ENCODE measurements at regions not wholly inside any gene's neighbourhood (a gene's known extent, or its start where the extent isn't known, plus 50 kb on each side); places are given as distances from the start of the nearest gene placed in this dataset.
"Not testable (repeated sequence)": the region's sequence is repeated elsewhere in the genome, so short reads cannot be mapped to it uniquely, and the experiment has no call there.

GRCh38 chrX:27404366-27404765, 58.8 kb downstream of the PPP4R3C start:
- no peak for DNase-seq (ENCODE audit: low read depth, low spot score)

DNA sequence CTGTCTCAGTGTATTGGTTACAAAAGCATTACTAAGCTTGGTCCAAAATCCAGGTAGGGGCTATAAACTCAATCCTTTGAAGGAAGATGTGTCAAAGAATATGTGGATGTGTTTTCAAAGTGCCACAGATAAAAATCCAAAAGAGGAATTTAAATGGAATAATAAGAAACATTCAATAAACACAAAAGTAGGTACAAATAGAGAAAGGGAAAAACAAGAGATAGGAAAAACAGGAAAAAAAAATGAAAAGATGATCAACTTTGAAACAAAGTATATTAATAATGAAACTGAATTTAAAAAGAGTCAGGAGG, 64.0 kb downstream of the PPP4R3C start:
- DNase-seq (ENCODE audit: low read depth, low spot score), result no peak

DNA sequence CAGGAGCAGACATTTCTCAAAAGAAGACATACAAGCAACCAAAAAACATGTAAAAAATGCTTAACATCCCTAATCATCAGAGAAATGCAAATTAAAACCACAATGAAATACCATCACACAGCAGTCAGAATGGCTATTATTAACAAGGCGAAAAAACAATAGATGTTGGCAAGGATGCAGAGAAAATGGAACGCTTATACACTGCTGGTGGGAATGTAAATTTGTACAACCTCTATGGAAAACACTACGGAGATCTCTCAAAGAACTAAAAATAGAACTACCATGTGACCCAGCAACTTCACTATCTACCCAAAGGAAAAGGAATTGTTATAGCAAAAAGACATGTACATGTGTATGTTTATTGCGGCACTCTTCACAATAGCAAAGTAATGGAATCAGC, 71.5 kb downstream of the PPP4R3C start:
- DNase-seq (ENCODE audit: low read depth, low spot score), result no peak

DNA sequence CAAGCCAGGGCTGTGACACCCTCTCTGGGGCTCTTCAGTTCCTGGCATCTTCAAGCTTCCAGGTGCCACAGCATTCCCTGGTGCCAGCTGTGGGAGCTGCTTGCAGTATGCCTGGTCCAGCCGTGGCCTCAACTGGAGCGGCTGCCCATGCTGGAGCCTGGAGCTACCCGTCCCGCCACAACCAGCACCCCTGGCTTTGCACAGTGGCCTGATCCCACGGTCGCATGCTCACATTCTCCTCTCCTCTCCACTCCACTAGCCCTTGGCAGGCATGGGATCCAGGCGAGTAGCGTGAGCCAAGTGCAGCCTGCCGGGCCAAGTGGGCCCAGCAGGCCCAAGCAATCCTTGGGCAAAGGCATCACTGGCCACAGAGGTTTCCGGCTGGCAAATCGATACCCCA, 81.7 kb downstream of the PPP4R3C start:
- DNase-seq (ENCODE audit: low read depth, low spot score), result no peak

- no peak for DNase-seq (ENCODE audit: low read depth, low spot score)
Measured at GRCh38 chrX:27380163-27380845, 82.8 kb downstream of the PPP4R3C start.

- DNase-seq (ENCODE audit: low read depth, low spot score), result no peak
Measured at GRCh38 chrX:27354021-27354420, 109.1 kb downstream of the PPP4R3C start.

GRCh38 chrX:27350476-27350875, 112.7 kb downstream of the PPP4R3C start:
- no peak for DNase-seq (ENCODE audit: low read depth, low spot score)

DNA sequence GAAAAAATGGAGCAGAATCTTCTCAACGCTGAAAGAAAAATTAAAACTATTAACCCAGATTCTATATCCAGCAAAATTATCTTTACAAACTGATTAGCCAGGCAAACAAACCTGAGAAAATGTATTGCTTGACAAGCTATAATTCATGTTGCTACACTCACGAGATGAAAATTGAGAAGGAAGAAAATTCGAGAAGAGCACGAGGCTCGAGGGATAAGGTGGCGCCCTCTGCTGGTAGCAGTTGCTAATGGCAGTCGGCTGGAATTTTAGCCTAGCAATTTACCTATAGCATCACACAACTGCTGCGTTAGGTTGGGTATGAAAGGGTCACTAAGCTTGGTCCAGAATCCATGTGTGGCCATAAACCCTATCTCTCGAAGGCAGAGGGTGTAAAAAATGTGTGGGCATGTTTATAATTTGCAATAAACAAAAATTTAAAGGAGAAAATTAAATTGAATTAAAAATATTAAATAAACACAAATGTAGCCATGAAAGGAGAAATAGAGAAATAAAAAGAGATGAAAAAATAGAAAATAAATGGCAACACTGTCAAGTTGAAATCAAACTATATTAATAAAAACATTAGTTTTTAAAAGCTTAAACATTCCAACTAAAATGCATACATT, 126.6 kb downstream of the PPP4R3C start:
- no peak for DNase-seq (ENCODE audit: low read depth, low spot score)

GRCh38 chrX:27321632-27322031, 141.5 kb downstream of the PPP4R3C start:
- no peak for DNase-seq (ENCODE audit: low read depth, low spot score)

- DNase-seq (ENCODE audit: low read depth, low spot score), result no peak
Measured at GRCh38 chrX:27309406-27309805, 153.7 kb downstream of the PPP4R3C start.

GRCh38 chrX:27307546-27307945, 155.6 kb downstream of the PPP4R3C start:
- DNase-seq (ENCODE audit: low read depth, low spot score), result no peak

DNA sequence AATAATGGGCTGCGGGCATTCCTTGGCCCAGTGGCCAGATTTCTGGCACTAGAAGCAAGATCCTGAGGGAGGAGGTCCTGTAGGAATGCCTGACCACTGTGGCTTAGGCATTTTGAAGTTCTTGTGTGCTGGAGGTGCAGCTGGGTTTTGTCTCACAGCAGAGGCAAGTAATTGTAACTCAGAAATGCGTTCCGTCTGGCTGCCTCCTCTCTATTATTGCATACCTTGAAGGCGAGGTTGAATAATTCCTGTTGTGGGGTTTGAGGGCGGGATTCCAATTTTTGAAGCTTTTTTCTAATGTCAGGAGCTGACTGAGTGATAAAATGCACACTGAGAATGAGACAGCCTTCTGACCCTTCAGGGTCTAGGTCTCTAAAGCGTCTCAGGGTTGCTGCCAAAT, 170.6 kb downstream of the PPP4R3C start:
- not testable (repeated sequence) for DNase-seq (ENCODE audit: low read depth, low spot score)

DNA sequence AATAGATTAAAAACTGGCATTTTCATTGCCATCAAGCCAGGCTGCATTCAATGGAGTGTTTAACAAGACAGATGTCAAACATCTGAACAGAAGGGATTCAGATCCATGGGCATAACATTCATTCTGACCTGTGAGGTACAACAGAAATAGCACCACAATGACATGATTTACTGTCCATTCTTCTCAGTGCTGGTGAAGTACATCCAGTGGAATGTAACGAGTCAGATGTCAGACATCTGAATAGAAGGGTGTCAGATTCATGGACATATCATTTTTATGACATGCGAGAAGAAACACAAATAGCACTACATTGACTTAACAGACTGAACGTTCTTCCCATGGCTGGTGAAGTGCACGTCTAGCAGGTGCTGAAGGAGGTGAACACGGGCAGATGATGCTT, 186.4 kb downstream of the PPP4R3C start:
- DNase-seq (ENCODE audit: low read depth, low spot score), result no peak

DNA sequence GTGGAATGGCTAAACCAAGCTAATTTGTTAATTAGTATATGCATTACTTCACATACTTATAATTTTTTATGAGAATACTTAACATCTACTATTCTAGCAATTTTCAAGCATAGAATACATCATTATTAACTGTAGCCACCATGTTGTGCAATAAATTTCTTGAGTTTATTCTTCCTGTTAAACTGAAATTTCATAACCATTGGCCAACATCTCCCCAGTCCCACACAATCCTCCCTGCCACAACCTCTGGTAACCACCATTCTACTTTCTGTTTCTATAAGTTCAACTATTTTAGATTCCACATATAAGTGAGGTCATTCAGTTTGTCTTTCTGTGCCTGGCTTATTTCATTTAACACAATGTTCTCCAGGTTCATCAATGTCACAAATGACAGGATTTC, 208.5 kb downstream of the PPP4R3C start:
- DNase-seq (ENCODE audit: low read depth, low spot score), result no peak

- DNase-seq (ENCODE audit: low read depth, low spot score), result no peak
Measured at GRCh38 chrX:27251369-27251768, 211.8 kb downstream of the PPP4R3C start.

DNA sequence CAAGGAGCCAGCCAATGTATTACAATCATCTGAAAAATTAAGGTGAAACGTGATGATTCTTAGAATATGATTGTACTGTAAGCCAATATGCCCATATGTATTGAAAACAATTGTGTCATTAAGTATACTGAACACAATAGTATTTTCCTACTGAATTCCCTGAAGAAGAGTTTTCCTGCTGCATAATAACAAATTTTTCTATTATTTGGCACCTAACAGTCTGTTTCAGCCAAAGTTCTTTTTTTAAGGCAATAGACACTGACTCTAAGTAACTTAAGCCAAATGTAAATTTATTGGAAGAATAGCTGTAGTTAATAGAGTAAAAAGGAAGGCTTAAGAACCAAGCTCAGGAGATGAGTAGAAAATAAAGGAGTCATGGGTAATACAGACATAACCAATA, 220.6 kb downstream of the PPP4R3C start:
- DNase-seq (ENCODE audit: low read depth, low spot score), result no peak

GRCh38 chrX:27241981-27242380, 221.2 kb downstream of the PPP4R3C start:
- DNase-seq (ENCODE audit: low read depth, low spot score), result no peak

DNA sequence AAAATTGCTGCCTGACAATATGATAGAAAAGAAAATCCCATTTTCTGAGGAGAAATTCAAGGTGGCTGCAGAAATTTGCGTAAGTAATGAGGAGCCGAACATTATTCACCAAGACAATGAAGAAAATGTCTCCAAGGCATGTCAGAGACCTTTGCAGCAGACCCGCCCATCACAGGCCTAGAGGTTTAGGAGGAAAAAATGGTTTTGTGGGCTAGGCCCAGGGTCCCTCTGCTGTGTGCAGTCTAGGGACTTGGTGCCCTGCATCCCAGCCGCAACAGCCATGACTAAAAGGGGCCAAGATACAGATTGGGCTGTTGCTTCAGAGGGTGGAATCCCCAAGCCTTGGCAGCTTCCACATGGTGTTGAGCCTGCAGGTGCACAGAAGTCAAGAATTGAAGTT, 223.1 kb downstream of the PPP4R3C start:
- DNase-seq (ENCODE audit: low read depth, low spot score), result not testable (repeated sequence)

GRCh38 chrX:27236681-27237080, 226.5 kb downstream of the PPP4R3C start:
- DNase-seq (ENCODE audit: low read depth, low spot score), result no peak

GRCh38 chrX:27229721-27230120, 233.4 kb downstream of the PPP4R3C start:
- DNase-seq (ENCODE audit: low read depth, low spot score), result no peak

DNA sequence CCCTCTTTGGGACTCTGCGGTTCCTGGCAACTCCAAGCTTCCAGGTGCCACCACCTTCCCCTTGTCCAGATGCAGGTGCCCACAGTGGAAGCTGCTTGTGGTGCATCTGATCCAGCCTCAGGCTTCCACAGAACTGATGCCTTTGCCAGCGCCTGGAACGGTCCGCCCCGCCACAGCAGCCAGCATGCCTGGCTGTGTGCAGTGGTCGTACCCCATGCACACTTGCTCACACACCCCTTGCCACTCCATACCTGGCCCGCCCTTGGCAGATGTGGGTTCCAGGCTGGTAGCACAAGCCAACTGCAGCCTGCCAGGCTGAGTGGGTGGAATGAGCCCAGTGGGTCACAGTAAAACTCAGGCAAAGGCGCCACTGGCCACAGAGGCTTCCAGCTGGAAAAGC, 240.5 kb downstream of the PPP4R3C start:
- DNase-seq (ENCODE audit: low read depth, low spot score), result no peak

- peak; percentile 6 for DNase-seq (ENCODE audit: low read depth, low spot score)
Measured at GRCh38 chrX:27186671-27187070, 276.5 kb downstream of the PPP4R3C start.

DNA sequence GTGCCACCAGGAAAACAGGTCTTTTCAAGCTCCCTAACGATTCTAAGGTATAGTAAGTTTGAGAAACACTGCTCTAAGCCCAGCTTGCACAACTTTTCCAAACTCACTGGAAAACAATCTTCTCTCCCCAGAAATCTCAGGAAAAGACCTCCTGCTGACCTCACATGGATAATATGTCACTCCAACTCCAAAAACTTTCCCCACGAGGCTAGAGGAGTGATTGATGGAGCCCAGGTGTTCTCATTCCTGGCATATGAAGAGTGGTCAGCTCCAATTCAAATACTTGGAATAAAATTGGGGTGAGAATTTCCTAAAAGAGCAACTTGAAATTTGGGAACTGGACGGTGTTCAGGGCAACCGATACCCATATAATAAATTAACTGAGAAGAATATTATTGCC, 299.9 kb downstream of the PPP4R3C start:
- DNase-seq (ENCODE audit: low read depth, low spot score), result no peak

DNA sequence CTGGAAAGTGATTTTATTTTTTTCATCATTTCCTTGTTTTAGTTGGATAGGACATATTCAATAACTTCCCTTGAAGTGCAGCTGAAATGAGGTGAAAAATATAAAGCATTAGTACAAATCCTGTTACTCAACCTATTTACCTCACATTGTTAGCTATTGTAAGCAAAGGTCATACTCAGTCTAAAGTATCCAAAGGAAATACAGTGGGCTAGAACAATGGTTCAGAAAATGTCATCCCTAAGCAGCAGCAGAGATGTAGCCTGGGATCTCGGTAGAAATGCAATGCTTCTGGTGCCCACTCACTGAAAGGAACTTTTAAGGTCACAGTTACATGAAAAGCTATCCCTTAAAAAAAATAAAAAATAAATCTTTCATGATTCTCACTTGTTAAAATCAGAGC, 300.6 kb downstream of the PPP4R3C start:
- no peak for DNase-seq (ENCODE audit: low read depth, low spot score)
